NCI-H2196 treated with DMSO at 0.1 percent for 48 hours (cell line): ENCODE measurements at regions not wholly inside any gene's neighbourhood (a gene's known extent, or its start where the extent isn't known, plus 50 kb on each side); places are given as distances from the start of the nearest gene placed in this dataset.

Source experiments
- DNase-seq: peaks from one replicate; lab custom pipeline; 2025; ENCODE audit not compliant: unreplicated experiment; lab: John Stamatoyannopoulos, UW

GRCh38 chr5:105015098-105015497 is 1452.5 kb upstream of the NUDT12 start:
- no peak for DNase-seq

GRCh38 chr5:104998572-104998971 is 1436.0 kb upstream of the NUDT12 start:
- no peak for DNase-seq

GRCh38 chr5:104998169-104998568 is 1435.6 kb upstream of the NUDT12 start:
- DNase-seq, result no peak

- DNase-seq, result no peak
Measured at GRCh38 chr5:104987074-104987473, 1424.5 kb upstream of the NUDT12 start.

GRCh38 chr5:104977529-104977928 is 1414.9 kb upstream of the NUDT12 start:
- no peak for DNase-seq

- DNase-seq, result no peak
Measured at GRCh38 chr5:104967806-104968410, 1405.3 kb upstream of the NUDT12 start.

GRCh38 chr5:104965006-104965405 is 1402.4 kb upstream of the NUDT12 start:
- DNase-seq, result no peak

- no peak for DNase-seq
Measured at GRCh38 chr5:104955479-104955878, 1392.9 kb upstream of the NUDT12 start.

- no peak for DNase-seq
Measured at GRCh38 chr5:104952876-104953275, 1390.3 kb upstream of the NUDT12 start.

- no peak for DNase-seq
Measured at GRCh38 chr5:104951829-104952228, 1389.2 kb upstream of the NUDT12 start.

GRCh38 chr5:104947076-104947475 is 1384.5 kb upstream of the NUDT12 start:
- no peak for DNase-seq

- no peak for DNase-seq
Measured at GRCh38 chr5:104942735-104943134, 1380.1 kb upstream of the NUDT12 start.

- DNase-seq, result no peak
Measured at GRCh38 chr5:104941030-104941645, 1378.5 kb upstream of the NUDT12 start.

- no peak for DNase-seq
Measured at GRCh38 chr5:104937598-104937997, 1375.0 kb upstream of the NUDT12 start.

- no peak for DNase-seq
Measured at GRCh38 chr5:104932431-104932830, 1369.8 kb upstream of the NUDT12 start.

GRCh38 chr5:104928906-104929520 is 1366.4 kb upstream of the NUDT12 start:
- no peak for DNase-seq

- DNase-seq, result no peak
Measured at GRCh38 chr5:104915226-104915625, 1352.6 kb upstream of the NUDT12 start.

- no peak for DNase-seq
Measured at GRCh38 chr5:104914536-104915070, 1352.0 kb upstream of the NUDT12 start.

- DNase-seq, result no peak
Measured at GRCh38 chr5:104913841-104914281, 1351.3 kb upstream of the NUDT12 start.

- DNase-seq, result no peak
Measured at GRCh38 chr5:104909803-104910202, 1347.2 kb upstream of the NUDT12 start.

GRCh38 chr5:104904561-104904960 is 1342.0 kb upstream of the NUDT12 start:
- DNase-seq, result no peak

- no peak for DNase-seq
Measured at GRCh38 chr5:104903941-104904340, 1341.4 kb upstream of the NUDT12 start.
